Keratinocyte (primary cell): ENCODE measurements at regions not wholly inside any gene's neighbourhood (a gene's known extent, or its start where the extent isn't known, plus 50 kb on each side); places are given as distances from the start of the nearest gene placed in this dataset.

ENCODE experiments used
- DNase-seq: peaks from one replicate; pipeline ENCODE4 v3.0.0-alpha.2; 2011; ENCODE audit warnings: low read depth, missing footprints, low spot score
- FAIRE-seq: peaks from 2 replicates; lab custom pipeline; 2011; peaks lifted over from hg19 to GRCh38; lab: Jason Lieb, UNC
- H2AFZ ChIP-seq: 2 replicates; pipeline ENCODE4 v1.6.0; 2012; ENCODE audit warnings: low read length, control low read depth, inconsistent platforms; ENCODE audit not compliant: control insufficient read depth
- H3K27ac ChIP-seq: 2 replicates; pipeline ENCODE4 v1.5.1; 2011; ENCODE audit warnings: low read length; ENCODE audit not compliant: control insufficient read depth, insufficient read depth
- H3K27me3 ChIP-seq: 3 replicates; pipeline ENCODE4 v1.6.0; 2011; ENCODE audit warnings: low read length; ENCODE audit not compliant: control insufficient read depth, insufficient read depth; ENCODE audit errors: extremely low read depth
- H3K36me3 ChIP-seq, 2 experiments: 2 replicates in 1 of 2; 3 replicates in 1 of 2; pipeline ENCODE4 v1.5.1; 2011; ENCODE audit warnings: low read length in 2 of 2, mild to moderate bottlenecking in 1 of 2; ENCODE audit not compliant: control insufficient read depth in 2 of 2, insufficient read depth in 2 of 2; ENCODE audit errors: extremely low read depth in 1 of 2
- H3K4me1 ChIP-seq: 3 replicates; pipeline ENCODE4 v1.5.1; 2011; ENCODE audit warnings: low read length; ENCODE audit not compliant: control insufficient read depth, insufficient read depth; ENCODE audit errors: extremely low read depth
- H3K4me2 ChIP-seq: 3 replicates; pipeline ENCODE4 v1.6.0; 2011; ENCODE audit warnings: low read depth, low read length; ENCODE audit not compliant: control insufficient read depth, insufficient read depth; ENCODE audit errors: extremely low read depth
- H3K4me3 ChIP-seq, 3 experiments: fragments of 200-600 bp in 1 of 3; sonication (generic) in 1 of 3; 2 replicates in 2 of 3; 3 replicates in 1 of 3; pipeline ENCODE4 v1.5.1; 2011 to 2016; ENCODE audit warnings: low read length in 3 of 3, mild to moderate bottlenecking in 3 of 3, control low read depth in 2 of 3, inconsistent platforms in 1 of 3, low read depth in 1 of 3, mixed read lengths in 1 of 3, mixed run types in 1 of 3, moderate library complexity in 1 of 3; ENCODE audit not compliant: control insufficient read depth in 2 of 3, insufficient read depth in 2 of 3; ENCODE audit errors: extremely low read depth in 1 of 3
- H3K79me2 ChIP-seq: 2 replicates; pipeline ENCODE4 v1.6.0; 2012; ENCODE audit warnings: low read length; ENCODE audit not compliant: control insufficient read depth, insufficient read depth
- H3K9ac ChIP-seq: 3 replicates; pipeline ENCODE4 v1.6.0; 2011; ENCODE audit warnings: low read length; ENCODE audit not compliant: control insufficient read depth, insufficient read depth; ENCODE audit errors: extremely low read depth
- H3K9me1 ChIP-seq: 3 replicates; pipeline ENCODE4 v1.6.0; 2011; ENCODE audit warnings: low read length; ENCODE audit not compliant: control insufficient read depth, insufficient read depth; ENCODE audit errors: extremely low read depth
- H3K9me3 ChIP-seq: 2 replicates; pipeline ENCODE4 v1.5.1; 2012; ENCODE audit warnings: low read depth, low read length; ENCODE audit not compliant: control insufficient read depth
- H4K20me1 ChIP-seq: 3 replicates; pipeline ENCODE4 v1.6.0; 2011; ENCODE audit warnings: low read length; ENCODE audit not compliant: control insufficient read depth, insufficient read depth; ENCODE audit errors: extremely low read depth
- CTCF ChIP-seq, 3 experiments: IDR thresholded peaks in 1 of 3; conservative IDR thresholded peaks in 1 of 3; optimal IDR thresholded peaks in 1 of 3; 2 replicates in 2 of 3; 3 replicates in 1 of 3; pipeline versions ENCODE3 to v1.5.1; 2011; ENCODE audit warnings: low read length in 3 of 3, mild to moderate bottlenecking in 3 of 3, moderate library complexity in 2 of 3, control low read depth in 1 of 3, inconsistent platforms in 1 of 3; ENCODE audit not compliant: insufficient read depth in 2 of 3; ENCODE audit errors: extremely low read depth in 1 of 3
- EZH2 ChIP-seq: IDR thresholded peaks from one replicate; pipeline ENCODE4 v1.6.1; 2012; ENCODE audit warnings: inconsistent platforms, mild to moderate bottlenecking, low read length, moderate library complexity
- dilution Hi-C: fragments of 300-500 bp; cut with MboI; formaldehyde crosslinking; loops from one replicate; pipeline ENCODE4 v1.7.0; 2020; ENCODE audit warnings: low sequenced_read_pairs; ENCODE audit not compliant: extremely low pct_ligation_motif_present

GRCh38 chr7:16317406-16317805 is 103.9 kb downstream of the CRPPA start:
- Histone ChIP-seq H3K27ac (no peak overlapping the region), H3K27me3 (no peaks in the 10 kb centered on the region)

GRCh38 chr7:16315280-16315679 is 106.1 kb downstream of the CRPPA start:
- no peak for DNase-seq
- dilution Hi-C loops: no loop called here
- peaks cover 11% of the 10 kb centered on the region for H3K4me1 ChIP-seq
- no peaks in the 10 kb centered on the region for H4K20me1 ChIP-seq
- no peaks in the 10 kb centered on the region for H3K9me3 ChIP-seq
- H3K4me2 ChIP-seq: no peak overlapping the region
- no peak overlapping the region for H2AFZ ChIP-seq
- H3K36me3 ChIP-seq: no peaks in the 10 kb centered on the region
- TF ChIP-seq EZH2 (no peak), CTCF (optimal IDR thresholded peaks at IDR 0.05 in 1 of 3, IDR thresholded peaks at IDR 0.05 in 1 of 3, conservative IDR thresholded peaks at IDR 0.05 in 1 of 3; ENCODE audit: extremely low read depth in 1 of 3, insufficient read depth in 2 of 3, low read length in 3 of 3) (no peak)
- no peak for FAIRE-seq
- no peaks in the 10 kb centered on the region for H3K79me2 ChIP-seq
- H3K4me3 ChIP-seq: no peak overlapping the region
- no peak overlapping the region for H3K9ac ChIP-seq
- no peaks in the 10 kb centered on the region for H3K9me1 ChIP-seq
- no peaks in the 10 kb centered on the region for H3K27me3 ChIP-seq
- H3K27ac ChIP-seq: no peak overlapping the region

More at GRCh38 chr7:16317406-16317805, 103.9 kb downstream of the CRPPA start:
- no peak for FAIRE-seq
- dilution Hi-C loops: no loop called here
- H3K9ac ChIP-seq: no peak overlapping the region
- no peak overlapping the region for H2AFZ ChIP-seq
- no peaks in the 10 kb centered on the region for H4K20me1 ChIP-seq
- TF ChIP-seq EZH2: no peak
- TF ChIP-seq CTCF (optimal IDR thresholded peaks at IDR 0.05 in 1 of 3, IDR thresholded peaks at IDR 0.05 in 1 of 3, conservative IDR thresholded peaks at IDR 0.05 in 1 of 3; ENCODE audit: extremely low read depth in 1 of 3, insufficient read depth in 2 of 3, low read length in 3 of 3): no peak
- DNase-seq: no peak
- no peaks in the 10 kb centered on the region for H3K36me3 ChIP-seq
- no peaks in the 10 kb centered on the region for H3K9me3 ChIP-seq
- H3K4me2 ChIP-seq: no peak overlapping the region
- H3K9me1 ChIP-seq: no peaks in the 10 kb centered on the region
- H3K4me3 ChIP-seq: no peak overlapping the region
- H3K4me1 ChIP-seq: peaks cover 11% of the 10 kb centered on the region
- no peaks in the 10 kb centered on the region for H3K79me2 ChIP-seq
